GM12892 (cell line): ENCODE measurements at regions not wholly inside any gene's neighbourhood (a gene's known extent, or its start where the extent isn't known, plus 50 kb on each side); places are given as distances from the start of the nearest gene placed in this dataset.

ENCODE experiments used
- POLR2A ChIP-seq: IDR thresholded peaks from 2 replicates; pipeline ENCODE4 v1.6.1; 2011; ENCODE audit warnings: low read depth, low read length, control low read depth
- POLR2AphosphoS5 ChIP-seq: IDR thresholded peaks from 2 replicates; pipeline ENCODE4 v1.6.1; 2011; ENCODE audit warnings: low read depth, low read length, control low read depth

GRCh38 chr12:13433768-13434167 lies 237.2 kb downstream of the EMP1 start:
- TF ChIP-seq POLR2AphosphoS5 (no peak), POLR2A (no peak)
